OCI-LY1 (cell line): ENCODE measurements at regions not wholly inside any gene's neighbourhood (a gene's known extent, or its start where the extent isn't known, plus 50 kb on each side); places are given as distances from the start of the nearest gene placed in this dataset.

ENCODE experiments used
- EZH2 ChIP-seq: fragments of 200-600 bp; sonication (generic), shearing (Covaris generic); IDR thresholded peaks from 2 replicates; pipeline ENCODE4 v1.8.0; 2017; ENCODE audit warnings: borderline replicate concordance, mixed run types, mild to moderate bottlenecking, antibody characterized with exemption, low read length, moderate library complexity, mixed read lengths
- TF ChIP-seq, protein P1 (sequence below): fragments of 200-600 bp; sonication (generic), shearing (Covaris generic); IDR thresholded peaks from 2 replicates; pipeline ENCODE4 v1.5.1; 2017; ENCODE audit warnings: mild to moderate bottlenecking, antibody characterized with exemption, low read length, moderate library complexity, mixed read lengths

DNA sequence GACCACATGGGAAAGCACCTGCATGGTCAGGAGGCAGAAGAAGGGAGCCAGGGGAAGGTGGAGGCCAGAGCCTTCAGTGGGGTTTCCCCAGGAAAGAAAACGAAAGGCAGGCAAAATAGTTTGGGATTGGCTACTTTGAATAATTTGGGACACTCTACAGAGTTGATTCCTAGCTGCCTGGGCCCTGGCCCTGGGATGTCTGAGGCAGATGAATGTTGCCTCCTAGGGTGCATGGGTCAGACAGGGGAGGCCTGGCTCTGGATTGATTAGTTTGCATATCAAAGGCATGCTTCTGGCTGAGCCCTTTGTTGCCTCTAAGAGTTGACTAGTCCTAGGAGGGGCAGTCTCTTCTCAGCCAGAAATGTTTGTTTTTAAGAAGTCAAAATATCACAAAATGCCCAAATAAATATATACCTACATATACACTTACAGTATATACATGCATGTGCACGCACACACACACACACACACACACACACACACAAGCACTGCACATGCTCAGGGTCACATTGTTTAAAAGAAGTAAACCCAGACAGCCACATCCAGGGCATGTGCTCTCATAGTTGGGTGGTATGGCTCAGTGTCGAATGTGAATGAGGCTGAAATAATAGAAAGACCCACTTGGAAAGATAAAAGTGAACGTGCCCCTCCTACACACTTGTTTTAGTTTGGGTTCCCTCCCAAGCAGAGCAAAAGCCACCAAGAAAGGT, 184.2 kb downstream of the GPAM start:
- TF ChIP-seq, protein P1, sequence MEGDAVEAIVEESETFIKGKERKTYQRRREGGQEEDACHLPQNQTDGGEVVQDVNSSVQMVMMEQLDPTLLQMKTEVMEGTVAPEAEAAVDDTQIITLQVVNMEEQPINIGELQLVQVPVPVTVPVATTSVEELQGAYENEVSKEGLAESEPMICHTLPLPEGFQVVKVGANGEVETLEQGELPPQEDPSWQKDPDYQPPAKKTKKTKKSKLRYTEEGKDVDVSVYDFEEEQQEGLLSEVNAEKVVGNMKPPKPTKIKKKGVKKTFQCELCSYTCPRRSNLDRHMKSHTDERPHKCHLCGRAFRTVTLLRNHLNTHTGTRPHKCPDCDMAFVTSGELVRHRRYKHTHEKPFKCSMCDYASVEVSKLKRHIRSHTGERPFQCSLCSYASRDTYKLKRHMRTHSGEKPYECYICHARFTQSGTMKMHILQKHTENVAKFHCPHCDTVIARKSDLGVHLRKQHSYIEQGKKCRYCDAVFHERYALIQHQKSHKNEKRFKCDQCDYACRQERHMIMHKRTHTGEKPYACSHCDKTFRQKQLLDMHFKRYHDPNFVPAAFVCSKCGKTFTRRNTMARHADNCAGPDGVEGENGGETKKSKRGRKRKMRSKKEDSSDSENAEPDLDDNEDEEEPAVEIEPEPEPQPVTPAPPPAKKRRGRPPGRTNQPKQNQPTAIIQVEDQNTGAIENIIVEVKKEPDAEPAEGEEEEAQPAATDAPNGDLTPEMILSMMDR = no peak
- no peak for TF ChIP-seq EZH2
